Natural killer cell (primary cell): ENCODE measurements at regions not wholly inside any gene's neighbourhood (a gene's known extent, or its start where the extent isn't known, plus 50 kb on each side); places are given as distances from the start of the nearest gene placed in this dataset.

Experiments
- ATAC-seq, 3 donors: fragments of 150-1000 bp in 2 of 3; fragments of 200-7000 bp in 1 of 3; cut with Tn5 transposase; 1 replicate in 1 of 3; 2 replicates in 2 of 3; pipeline ENCODE4 v1.10.0; 2021; ENCODE audit warnings: mild to moderate bottlenecking in 2 of 3, moderate library complexity in 2 of 3
- DNase-seq, 2 donors: peaks; one replicate each; pipeline versions ENCODE4 v3.0.0 to v3.0.0-alpha.2; 2013 to 2021; ENCODE audit warnings: mixed read lengths in 1 of 2
- H3K27ac ChIP-seq: one replicate; pipeline ENCODE4 v1.5.1; 2013; ENCODE audit warnings: mild to moderate bottlenecking, low read length
- H3K27me3 ChIP-seq: one replicate; pipeline ENCODE4 v1.6.1; 2013; ENCODE audit warnings: low read length; ENCODE audit not compliant: control insufficient read depth, insufficient read depth
- H3K36me3 ChIP-seq: one replicate; pipeline ENCODE4 v1.6.1; 2013; ENCODE audit warnings: low read length; ENCODE audit not compliant: control insufficient read depth, insufficient read depth
- H3K4me1 ChIP-seq: one replicate; pipeline ENCODE4 v1.6.1; 2013; ENCODE audit warnings: low read length; ENCODE audit not compliant: control insufficient read depth, insufficient read depth
- H3K4me3 ChIP-seq: one replicate; pipeline ENCODE4 v1.5.1; 2013; ENCODE audit warnings: low read length
- H3K9me3 ChIP-seq: one replicate; pipeline ENCODE4 v1.6.1; 2013; ENCODE audit warnings: low read length; ENCODE audit not compliant: control insufficient read depth, insufficient read depth
- H3K27ac Mint-ChIP-seq, 2 donors: one replicate each; pipeline ENCODE4 v1.8.0; 2022; ENCODE audit warnings: mild to moderate bottlenecking in 2 of 2, mixed read lengths in 2 of 2, moderate library complexity in 1 of 2
- H3K27me3 Mint-ChIP-seq, 2 donors: one replicate each; pipeline ENCODE4 v1.8.0; 2022; ENCODE audit warnings: low read depth in 2 of 2, mixed read lengths in 2 of 2
- H3K36me3 Mint-ChIP-seq: one replicate; pipeline ENCODE4 v1.8.0; 2022; ENCODE audit warnings: mixed read lengths
- H3K4me1 Mint-ChIP-seq, 2 donors: one replicate each; pipeline ENCODE4 v1.8.0; 2022; ENCODE audit warnings: mixed read lengths in 2 of 2
- H3K4me3 Mint-ChIP-seq: one replicate; pipeline ENCODE4 v1.8.0; 2022; ENCODE audit warnings: mild to moderate bottlenecking, moderate library complexity, mixed read lengths
- H3K9me3 Mint-ChIP-seq, 2 donors: one replicate each; pipeline ENCODE4 v1.8.0; 2022; ENCODE audit warnings: mixed read lengths in 2 of 2
- WGBS: methylation state at CpG from one replicate; pipeline ENCODE4 v1.1.7; 2013; ENCODE audit warnings: missing lambda C conversion rate; ENCODE audit not compliant: insufficient coverage; 5-methylcytosine and 5-hydroxymethylcytosine counted together
- intact Hi-C: fragments of 100-400 bp; cut with micrococcal nuclease; formaldehyde crosslinking; loops from one replicate; pipeline ENCODE4 v1.14.2; 2022
- TF ChIP-seq, protein P1 (sequence below): fragments of 200-600 bp; IDR thresholded peaks from one replicate; pipeline ENCODE4 v1.8.0; 2022; ENCODE audit warnings: antibody characterized with exemption

DNA sequence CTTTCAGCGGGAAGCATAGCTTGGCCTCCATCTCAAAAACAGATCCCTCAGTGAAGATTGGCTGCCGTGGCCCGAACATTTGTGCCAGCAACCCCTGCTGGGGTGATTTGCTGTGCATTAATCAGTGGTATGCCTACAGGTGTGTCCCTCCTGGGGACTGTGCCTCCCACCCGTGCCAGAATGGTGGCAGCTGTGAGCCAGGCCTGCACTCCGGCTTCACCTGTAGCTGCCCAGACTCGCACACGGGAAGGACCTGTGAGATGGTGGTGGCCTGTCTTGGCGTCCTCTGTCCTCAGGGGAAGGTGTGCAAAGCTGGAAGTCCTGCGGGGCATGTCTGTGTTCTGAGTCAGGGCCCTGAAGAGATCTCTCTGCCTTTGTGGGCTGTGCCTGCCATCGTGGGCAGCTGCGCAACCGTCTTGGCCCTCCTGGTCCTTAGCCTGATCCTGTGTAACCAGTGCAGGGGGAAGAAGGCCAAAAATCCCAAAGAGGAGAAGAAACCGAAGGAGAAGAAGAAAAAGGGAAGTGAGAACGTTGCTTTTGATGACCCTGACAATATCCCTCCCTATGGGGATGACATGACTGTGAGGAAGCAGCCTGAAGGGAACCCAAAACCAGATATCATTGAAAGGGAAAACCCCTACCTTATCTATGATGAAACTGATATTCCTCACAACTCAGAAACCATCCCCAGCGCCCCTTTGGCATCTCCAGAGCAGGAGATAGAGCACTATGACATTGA lies 175.4 kb downstream of the FAT4 start:
- H3K27me3 Mint-ChIP-seq, result no peaks in the 10 kb centered on the region
- no peak overlapping the region for H3K4me3 ChIP-seq
- WGBS, result 86% methylated on average over 15 of the region's 15 CpGs
- H3K9me3 Mint-ChIP-seq, result no peaks in the 10 kb centered on the region
- TF ChIP-seq, protein P1, sequence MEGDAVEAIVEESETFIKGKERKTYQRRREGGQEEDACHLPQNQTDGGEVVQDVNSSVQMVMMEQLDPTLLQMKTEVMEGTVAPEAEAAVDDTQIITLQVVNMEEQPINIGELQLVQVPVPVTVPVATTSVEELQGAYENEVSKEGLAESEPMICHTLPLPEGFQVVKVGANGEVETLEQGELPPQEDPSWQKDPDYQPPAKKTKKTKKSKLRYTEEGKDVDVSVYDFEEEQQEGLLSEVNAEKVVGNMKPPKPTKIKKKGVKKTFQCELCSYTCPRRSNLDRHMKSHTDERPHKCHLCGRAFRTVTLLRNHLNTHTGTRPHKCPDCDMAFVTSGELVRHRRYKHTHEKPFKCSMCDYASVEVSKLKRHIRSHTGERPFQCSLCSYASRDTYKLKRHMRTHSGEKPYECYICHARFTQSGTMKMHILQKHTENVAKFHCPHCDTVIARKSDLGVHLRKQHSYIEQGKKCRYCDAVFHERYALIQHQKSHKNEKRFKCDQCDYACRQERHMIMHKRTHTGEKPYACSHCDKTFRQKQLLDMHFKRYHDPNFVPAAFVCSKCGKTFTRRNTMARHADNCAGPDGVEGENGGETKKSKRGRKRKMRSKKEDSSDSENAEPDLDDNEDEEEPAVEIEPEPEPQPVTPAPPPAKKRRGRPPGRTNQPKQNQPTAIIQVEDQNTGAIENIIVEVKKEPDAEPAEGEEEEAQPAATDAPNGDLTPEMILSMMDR, result no peak
- H3K4me1 Mint-ChIP-seq, result no peaks in the 10 kb centered on the region
- no peaks in the 10 kb centered on the region for H3K9me3 ChIP-seq
- no peaks in the 10 kb centered on the region for H3K27me3 ChIP-seq
- DNase-seq (no peak), ATAC-seq (no peak)
- no peak overlapping the region for H3K4me3 Mint-ChIP-seq
- H3K36me3 ChIP-seq, result no peaks in the 10 kb centered on the region
- H3K27ac Mint-ChIP-seq, result no peak overlapping the region
- no peak overlapping the region for H3K27ac ChIP-seq
- no peaks in the 10 kb centered on the region for H3K4me1 ChIP-seq
- intact Hi-C loops, result no loop called here
- H3K36me3 Mint-ChIP-seq, result peaks cover 11% of the 10 kb centered on the region

DNA sequence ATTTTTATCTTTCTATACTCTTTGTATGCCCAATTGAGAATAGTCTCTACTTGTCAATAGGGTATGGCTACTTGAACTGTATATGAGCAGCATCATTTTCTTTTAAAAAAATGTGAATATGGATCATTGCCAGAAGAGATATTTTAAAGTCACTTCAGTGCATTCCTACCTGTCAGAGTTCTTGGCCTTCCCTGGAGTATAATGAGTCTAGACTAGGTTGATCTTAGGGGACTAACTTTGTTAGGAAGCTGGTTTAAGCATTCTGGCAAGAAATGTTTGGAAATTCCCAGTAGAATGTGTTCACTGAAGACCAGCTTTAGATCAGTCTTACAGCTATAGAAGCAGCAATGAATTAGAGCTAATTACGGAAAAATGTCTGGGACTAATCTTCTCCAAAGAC lies 178.2 kb downstream of the FAT4 start:
- no CpG with 5 or more reads among the region's 1 CpG for WGBS
- H3K36me3 Mint-ChIP-seq, result peaks cover 8% of the 10 kb centered on the region

DNA sequence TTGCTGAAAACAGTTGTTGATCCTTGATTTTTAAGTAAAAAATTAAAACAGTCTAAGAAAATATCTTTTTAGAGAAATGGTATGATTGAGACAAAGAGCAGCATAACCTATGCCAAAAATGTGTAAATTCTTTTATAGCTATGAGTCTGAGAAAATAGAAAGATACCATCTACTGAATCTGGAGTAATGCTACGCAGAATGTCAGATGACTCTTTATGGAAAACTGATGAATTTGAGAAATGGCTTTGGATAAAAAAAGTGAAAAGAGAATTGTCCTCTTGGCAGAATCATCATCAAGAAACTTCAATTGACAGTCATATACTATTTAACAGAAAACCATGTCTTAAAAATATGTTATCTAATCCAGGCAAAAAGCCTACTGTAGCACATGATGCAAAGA lies 183.1 kb downstream of the FAT4 start:
- Histone ChIP-seq H3K4me3 (no peak overlapping the region), H3K27ac (no peak overlapping the region), H3K9me3 (no peaks in the 10 kb centered on the region), H3K36me3 (no peaks in the 10 kb centered on the region), H3K27me3 (no peaks in the 10 kb centered on the region), H3K4me1 (no peaks in the 10 kb centered on the region)
- no peaks in the 10 kb centered on the region for H3K36me3 Mint-ChIP-seq
- no peak overlapping the region for H3K27ac Mint-ChIP-seq
- intact Hi-C loops, result no loop called here
- no peaks in the 10 kb centered on the region for H3K4me1 Mint-ChIP-seq
- DNase-seq, result no peak
- WGBS, result 100% methylated on average over 1 of the region's 1 CpG
- TF ChIP-seq, protein P1, result no peak
- H3K9me3 Mint-ChIP-seq, result no peaks in the 10 kb centered on the region
- H3K4me3 Mint-ChIP-seq, result no peak overlapping the region
- H3K27me3 Mint-ChIP-seq, result peaks cover 0 to 4% of the 10 kb centered on the region in 2 donors
- ATAC-seq, result no peak

More for the DNA sequence above, 178.2 kb downstream of the FAT4 start:
- no peaks in the 10 kb centered on the region for H3K4me1 Mint-ChIP-seq
- Histone ChIP-seq H3K27ac (no peak overlapping the region), H3K9me3 (no peaks in the 10 kb centered on the region), H3K4me1 (no peaks in the 10 kb centered on the region), H3K4me3 (no peak overlapping the region), H3K36me3 (no peaks in the 10 kb centered on the region), H3K27me3 (no peaks in the 10 kb centered on the region)
- intact Hi-C loops, result no loop called here
- TF ChIP-seq, protein P1, result no peak
- H3K9me3 Mint-ChIP-seq, result no peaks in the 10 kb centered on the region
- no peak for DNase-seq
- H3K27me3 Mint-ChIP-seq, result no peaks in the 10 kb centered on the region
- H3K27ac Mint-ChIP-seq, result no peak overlapping the region
- ATAC-seq, result no peak
- H3K4me3 Mint-ChIP-seq, result no peak overlapping the region

DNA sequence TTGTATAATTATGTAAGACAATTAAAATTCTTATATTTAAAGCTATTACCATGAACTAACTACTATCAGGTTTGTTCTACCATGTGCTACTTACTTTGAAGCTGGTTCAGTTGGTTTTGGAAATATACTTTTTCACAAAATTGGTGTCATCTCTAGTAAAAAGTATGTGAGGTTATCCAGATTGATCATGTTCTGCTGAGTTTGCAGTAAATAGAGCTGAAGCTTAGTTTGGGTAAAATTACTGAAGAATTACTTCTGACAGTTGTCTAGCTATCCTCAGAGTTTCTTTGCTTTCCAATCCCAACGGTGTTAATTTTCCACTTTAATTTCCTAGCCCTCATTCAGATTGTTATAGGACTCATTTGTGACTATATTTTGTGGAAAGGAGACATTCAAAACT lies 184.2 kb downstream of the FAT4 start:
- no peaks in the 10 kb centered on the region for H3K36me3 Mint-ChIP-seq
- H3K27me3 Mint-ChIP-seq, result peaks cover 0 to 4% of the 10 kb centered on the region in 2 donors
- H3K27ac Mint-ChIP-seq, result no peak overlapping the region
- Histone ChIP-seq H3K4me3 (no peak overlapping the region), H3K9me3 (no peaks in the 10 kb centered on the region), H3K36me3 (no peaks in the 10 kb centered on the region), H3K4me1 (no peaks in the 10 kb centered on the region), H3K27me3 (no peaks in the 10 kb centered on the region), H3K27ac (no peak overlapping the region)
- no CpG with 5 or more reads among the region's 1 CpG for WGBS
- H3K4me1 Mint-ChIP-seq, result no peaks in the 10 kb centered on the region
- no peak for ATAC-seq
- intact Hi-C loops, result no loop called here
- H3K4me3 Mint-ChIP-seq, result no peak overlapping the region
- H3K9me3 Mint-ChIP-seq, result no peaks in the 10 kb centered on the region
- DNase-seq, result no peak
- TF ChIP-seq, protein P1, result no peak
